ENCODE measurements at regions not wholly inside any gene's neighbourhood (a gene's known extent, or its start where the extent isn't known, plus 50 kb on each side); places are given as distances from the start of the nearest gene placed in this dataset.
A peak's percentile ranks its signal among the peaks of the same experiment; 100 is the strongest.

- Histone ChIP-seq H3K27ac (ENCODE audit: low read depth, low read length) (no peak overlapping the region), H3K36me3 (ENCODE audit: insufficient read depth, low read length) (no peaks in the 10 kb centered on the region), H3K4me1 (ENCODE audit: insufficient read depth, low read length) (no peaks in the 10 kb centered on the region), H3K27me3 (ENCODE audit: insufficient read depth, low read length) (no peaks in the 10 kb centered on the region), H2AFZ (ENCODE audit: low read length) (peak overlapping the region; percentile 52), H3K4me2 (ENCODE audit: insufficient read depth, low read length) (no peak overlapping the region), H3K9me3 (ENCODE audit: low read depth, low read length) (no peaks in the 10 kb centered on the region), H3K79me2 (ENCODE audit: insufficient read depth, low read length) (no peaks in the 10 kb centered on the region), H4K20me1 (ENCODE audit: insufficient read depth, low read length) (no peaks in the 10 kb centered on the region), H3K4me3 (ENCODE audit: insufficient read depth, low read length) (no peak overlapping the region)
- no peak for DNase-seq (ENCODE audit: insufficient read length, low spot score, missing footprints)
- TF ChIP-seq CTCF (IDR thresholded peaks at IDR 0.05; ENCODE audit: extremely low read depth, low read depth, low read length) = no peak
Measured at GRCh38 chr3:178159691-178160220, 376.5 kb upstream of the KCNMB2 start.

DNA sequence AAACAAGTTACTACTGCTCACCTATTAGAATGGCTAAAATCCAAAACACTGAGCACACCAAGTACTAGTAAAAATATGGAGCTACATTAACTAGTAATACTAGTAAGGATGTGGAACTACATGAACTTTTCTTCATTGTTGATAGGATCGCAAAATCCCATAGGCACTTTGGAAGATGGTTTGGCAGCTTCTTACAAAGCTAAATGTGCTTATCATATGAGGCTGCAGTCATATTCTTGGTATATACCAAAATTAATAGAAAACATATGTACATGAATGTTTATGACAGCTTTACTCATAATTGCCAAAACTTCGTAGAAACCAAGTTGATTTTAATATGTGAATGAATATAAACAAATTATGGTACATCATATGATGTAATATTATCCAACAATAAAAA, 366.8 kb upstream of the KCNMB2 start:
- no peak for DNase-seq (ENCODE audit: insufficient read length, low spot score, missing footprints)
- no peaks in the 10 kb centered on the region for H3K79me2 ChIP-seq (ENCODE audit: insufficient read depth, low read length)
- no peak overlapping the region for H2AFZ ChIP-seq (ENCODE audit: low read length)

DNA sequence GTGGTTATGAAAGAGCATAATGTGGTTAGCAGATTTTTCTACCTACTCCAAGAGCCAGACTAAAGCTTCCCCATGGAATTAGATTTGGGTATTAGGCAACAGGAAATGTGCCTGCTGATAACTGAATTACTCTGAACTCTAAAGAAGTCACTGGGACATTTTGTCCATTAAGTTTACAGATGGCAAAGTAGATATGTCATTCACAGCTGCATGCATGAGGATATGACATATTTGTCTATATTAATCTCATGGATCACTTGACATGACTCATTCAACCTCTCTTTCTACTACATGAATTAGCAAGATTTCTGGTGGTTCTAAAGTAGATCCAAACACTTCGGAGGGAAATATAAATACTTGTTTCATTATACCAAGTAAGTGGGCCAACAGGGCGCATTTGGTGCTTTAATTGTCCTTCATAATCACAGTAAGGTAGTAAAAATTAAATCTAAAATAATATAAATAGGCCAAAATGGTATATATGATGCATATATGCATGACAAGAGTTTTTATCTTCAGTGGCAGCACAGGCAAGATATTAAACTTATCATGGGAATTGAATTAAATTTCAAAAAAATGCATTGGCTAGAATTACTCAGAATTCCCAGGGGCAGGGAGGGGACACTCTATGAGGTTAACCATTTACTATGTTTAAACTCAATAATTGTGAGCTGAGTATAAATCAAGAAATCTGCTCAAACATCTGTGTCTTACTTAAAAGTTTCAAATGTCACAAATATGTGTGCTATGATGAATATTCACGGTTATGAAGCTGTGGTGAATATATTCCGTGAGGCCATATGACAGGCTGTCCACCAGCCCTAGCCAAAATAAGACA, 365.3 kb upstream of the KCNMB2 start:
- DNase-seq (ENCODE audit: insufficient read length, low spot score, missing footprints) = no peak
- Histone ChIP-seq H3K27me3 (ENCODE audit: insufficient read depth, low read length) (no peaks in the 10 kb centered on the region), H3K36me3 (ENCODE audit: insufficient read depth, low read length) (no peaks in the 10 kb centered on the region), H3K27ac (ENCODE audit: low read depth, low read length) (peak overlapping the region; percentile 48), H3K4me2 (ENCODE audit: insufficient read depth, low read length) (peak overlapping the region; percentile 22), H3K9me3 (ENCODE audit: low read depth, low read length) (no peaks in the 10 kb centered on the region), H2AFZ (ENCODE audit: low read length) (no peak overlapping the region), H4K20me1 (ENCODE audit: insufficient read depth, low read length) (no peaks in the 10 kb centered on the region), H3K4me3 (ENCODE audit: insufficient read depth, low read length) (no peak overlapping the region), H3K79me2 (ENCODE audit: insufficient read depth, low read length) (no peaks in the 10 kb centered on the region), H3K4me1 (ENCODE audit: insufficient read depth, low read length) (peaks cover 11% of the 10 kb centered on the region)
- no peak for TF ChIP-seq CTCF (IDR thresholded peaks at IDR 0.05; ENCODE audit: extremely low read depth, low read depth, low read length)

More for the DNA sequence above, 366.8 kb upstream of the KCNMB2 start:
- no peaks in the 10 kb centered on the region for H3K27me3 ChIP-seq (ENCODE audit: insufficient read depth, low read length)
- no peak for TF ChIP-seq CTCF (IDR thresholded peaks at IDR 0.05; ENCODE audit: extremely low read depth, low read depth, low read length)
- H3K4me3 ChIP-seq (ENCODE audit: insufficient read depth, low read length) = no peak overlapping the region
- peaks cover 11% of the 10 kb centered on the region for H3K4me1 ChIP-seq (ENCODE audit: insufficient read depth, low read length)
- H4K20me1 ChIP-seq (ENCODE audit: insufficient read depth, low read length) = no peaks in the 10 kb centered on the region
- no peaks in the 10 kb centered on the region for H3K9me3 ChIP-seq (ENCODE audit: low read depth, low read length)
- no peak overlapping the region for H3K27ac ChIP-seq (ENCODE audit: low read depth, low read length)
- no peak overlapping the region for H3K4me2 ChIP-seq (ENCODE audit: insufficient read depth, low read length)
- no peaks in the 10 kb centered on the region for H3K36me3 ChIP-seq (ENCODE audit: insufficient read depth, low read length)

DNA sequence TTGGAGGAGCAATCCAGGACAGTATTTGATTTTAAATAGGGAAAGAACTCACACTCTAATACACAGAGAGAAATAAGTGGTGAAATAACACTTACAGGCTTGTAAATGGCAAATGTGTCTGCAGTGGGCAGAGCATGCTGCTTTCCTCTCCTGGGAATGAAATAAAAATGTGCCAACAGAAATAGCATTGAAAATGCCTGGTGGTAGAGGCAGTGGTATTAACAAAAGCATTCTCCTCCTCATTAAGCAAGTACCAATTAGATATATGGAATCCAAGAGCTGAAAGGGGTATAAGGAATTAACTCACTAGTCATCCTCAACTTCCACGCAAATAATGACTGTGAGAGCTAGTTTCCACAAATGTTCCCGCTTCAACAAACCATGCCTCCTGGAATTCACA, 364.1 kb upstream of the KCNMB2 start:
- H3K27ac ChIP-seq (ENCODE audit: low read depth, low read length) = no peak overlapping the region
- no peak overlapping the region for H2AFZ ChIP-seq (ENCODE audit: low read length)

More for the DNA sequence above, 364.1 kb upstream of the KCNMB2 start:
- Histone ChIP-seq H4K20me1 (ENCODE audit: insufficient read depth, low read length) (no peaks in the 10 kb centered on the region), H3K4me2 (ENCODE audit: insufficient read depth, low read length) (no peak overlapping the region), H3K36me3 (ENCODE audit: insufficient read depth, low read length) (no peaks in the 10 kb centered on the region), H3K4me1 (ENCODE audit: insufficient read depth, low read length) (peaks cover 11% of the 10 kb centered on the region), H3K9me3 (ENCODE audit: low read depth, low read length) (no peaks in the 10 kb centered on the region), H3K79me2 (ENCODE audit: insufficient read depth, low read length) (no peaks in the 10 kb centered on the region), H3K4me3 (ENCODE audit: insufficient read depth, low read length) (no peak overlapping the region), H3K27me3 (ENCODE audit: insufficient read depth, low read length) (no peaks in the 10 kb centered on the region)
- DNase-seq (ENCODE audit: insufficient read length, low spot score, missing footprints) = no peak
- TF ChIP-seq CTCF (IDR thresholded peaks at IDR 0.05; ENCODE audit: extremely low read depth, low read depth, low read length) = no peak

Measured in osteoblast (primary cell).